Fibroblast of lung (primary cell): ENCODE measurements at regions not wholly inside any gene's neighbourhood (a gene's known extent, or its start where the extent isn't known, plus 50 kb on each side); places are given as distances from the start of the nearest gene placed in this dataset.
A peak's percentile ranks its signal among the peaks of the same experiment; 100 is the strongest.
"Not testable (repeated sequence)": the region's sequence is repeated elsewhere in the genome, so short reads cannot be mapped to it uniquely, and the experiment has no call there.

Experiments
- DNase-seq, 2 donors: peaks; one replicate each; pipeline versions ENCODE4 v3.0.0 to v3.0.0-alpha.2; 2010; ENCODE audit warnings: low read depth in 2 of 2
- H2AFZ ChIP-seq: 2 replicates; pipeline ENCODE4 v1.5.1; 2012; ENCODE audit warnings: low read length, control low read depth, inconsistent platforms
- H3K27ac ChIP-seq: 2 replicates; pipeline ENCODE4 v1.5.1; 2011; ENCODE audit warnings: low read length, control low read depth; ENCODE audit not compliant: insufficient read depth
- H3K27me3 ChIP-seq: 2 replicates; pipeline ENCODE4 v1.5.1; 2011; ENCODE audit warnings: mild to moderate bottlenecking, low read length; ENCODE audit not compliant: control insufficient read depth, insufficient read depth
- H3K36me3 ChIP-seq: 2 replicates; pipeline ENCODE4 v1.5.1; 2011; ENCODE audit warnings: low read length; ENCODE audit not compliant: control insufficient read depth, insufficient read depth
- H3K4me1 ChIP-seq: 2 replicates; pipeline ENCODE4 v1.5.1; 2011; ENCODE audit warnings: low read length; ENCODE audit not compliant: control insufficient read depth, insufficient read depth; ENCODE audit errors: extremely low read depth
- H3K4me2 ChIP-seq: 2 replicates; pipeline ENCODE4 v1.5.1; 2011; ENCODE audit warnings: low read length, control low read depth; ENCODE audit not compliant: insufficient read depth; ENCODE audit errors: extremely low read depth
- H3K4me3 ChIP-seq, 4 experiments: fragments of 200-600 bp in 1 of 4; sonication (generic) in 1 of 4; replicated peaks in 1 of 4; 2 replicates each; pipeline ENCODE4 v1.5.1; 2011 to 2016; ENCODE audit warnings: low read length in 4 of 4, low read depth in 3 of 4, mild to moderate bottlenecking in 3 of 4, control low read depth in 2 of 4, inconsistent platforms in 1 of 4, mixed read lengths in 1 of 4; ENCODE audit not compliant: insufficient read depth in 1 of 4; ENCODE audit errors: control extremely low read depth in 1 of 4
- H3K79me2 ChIP-seq: 2 replicates; pipeline ENCODE4 v1.5.1; 2012; ENCODE audit warnings: mild to moderate bottlenecking, low read length, inconsistent platforms; ENCODE audit not compliant: control insufficient read depth, insufficient read depth
- H3K9ac ChIP-seq: 2 replicates; pipeline ENCODE4 v1.5.1; 2011; ENCODE audit warnings: mild to moderate bottlenecking, low read length, control low read depth; ENCODE audit not compliant: insufficient read depth
- H3K9me3 ChIP-seq: 2 replicates; pipeline ENCODE4 v1.5.1; 2012; ENCODE audit warnings: low read depth, low read length; ENCODE audit not compliant: control insufficient read depth, insufficient read depth
- H4K20me1 ChIP-seq: 2 replicates; pipeline ENCODE4 v1.5.1; 2011; ENCODE audit warnings: low read length; ENCODE audit not compliant: control insufficient read depth, insufficient read depth; ENCODE audit errors: extremely low read depth
- CTCF ChIP-seq, 2 donors: IDR thresholded peaks in 1 of 2; conservative IDR thresholded peaks in 1 of 2; 1 replicate in 1 of 2; 2 replicates in 1 of 2; pipeline ENCODE4 v1.5.1; 2011 to 2012; ENCODE audit warnings: low read length in 2 of 2, control low read depth in 1 of 2, inconsistent platforms in 1 of 2, low read depth in 1 of 2, mild to moderate bottlenecking in 1 of 2
- EZH2 ChIP-seq: IDR thresholded peaks from 2 replicates; pipeline ENCODE4 v1.5.1; 2012; ENCODE audit warnings: low read length, control low read depth, mild to moderate bottlenecking; ENCODE audit errors: missing control alignments

- TF ChIP-seq EZH2 (no peak), CTCF (conservative IDR thresholded peaks at IDR 0.05 in 1 of 2, IDR thresholded peaks at IDR 0.05 in 1 of 2; ENCODE audit: low read depth in 1 of 2, low read length in 2 of 2) (no peak)
- peak; percentile 61 to 74 for DNase-seq
These were observed 304.5 kb upstream of the DIPK2B start for GRCh38 chrX:45505214-45505613.

GRCh38 chrX:45503787-45504362 lies 303.2 kb upstream of the DIPK2B start:
- not testable (repeated sequence) for DNase-seq, H3K79me2 ChIP-seq, H3K9ac ChIP-seq, H3K4me3 ChIP-seq, H3K27ac ChIP-seq, H3K27me3 ChIP-seq, H3K4me2 ChIP-seq, H2AFZ ChIP-seq, H3K36me3 ChIP-seq, H4K20me1 ChIP-seq, H3K9me3 ChIP-seq
- peaks cover 15% of the 10 kb centered on the region for H3K4me1 ChIP-seq

More at GRCh38 chrX:45505214-45505613, 304.5 kb upstream of the DIPK2B start:
- Histone ChIP-seq H3K27ac (peak overlapping the region; percentile 82), H2AFZ (no peak overlapping the region), H3K9me3 (no peaks in the 10 kb centered on the region), H3K4me1 (peaks cover 15% of the 10 kb centered on the region), H3K4me2 (no peak overlapping the region), H3K4me3 (no peak overlapping the region), H4K20me1 (no peaks in the 10 kb centered on the region), H3K79me2 (no peaks in the 10 kb centered on the region), H3K9ac (no peak overlapping the region), H3K36me3 (no peaks in the 10 kb centered on the region), H3K27me3 (no peaks in the 10 kb centered on the region)

DNA sequence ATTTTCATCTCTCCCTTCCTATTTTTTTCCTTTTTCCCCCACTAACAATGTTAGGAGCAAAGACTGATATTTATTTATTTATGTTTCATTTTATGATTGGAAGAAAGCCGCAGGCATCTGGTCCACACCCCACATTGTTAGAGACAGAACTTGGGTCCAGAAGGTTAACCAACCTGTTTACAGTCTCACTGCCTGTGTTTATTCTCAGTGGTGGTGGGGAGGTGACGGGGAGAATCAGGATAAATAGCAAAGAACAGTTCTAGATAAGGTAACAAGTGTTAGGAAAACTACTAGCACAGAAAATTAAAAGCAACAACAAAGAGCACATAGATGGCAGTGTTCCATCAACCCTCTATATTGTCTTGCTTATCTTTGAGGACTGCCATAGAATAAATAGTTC lies 301.7 kb upstream of the DIPK2B start:
- no peaks in the 10 kb centered on the region for H3K27me3 ChIP-seq
- no peaks in the 10 kb centered on the region for H4K20me1 ChIP-seq
- H3K9me3 ChIP-seq: no peaks in the 10 kb centered on the region
- H3K36me3 ChIP-seq: no peaks in the 10 kb centered on the region
- no peak for TF ChIP-seq CTCF (conservative IDR thresholded peaks at IDR 0.05 in 1 of 2, IDR thresholded peaks at IDR 0.05 in 1 of 2; ENCODE audit: low read depth in 1 of 2, low read length in 2 of 2)
- TF ChIP-seq EZH2: no peak
- no peak overlapping the region for H2AFZ ChIP-seq
- H3K4me3 ChIP-seq: no peak overlapping the region
- no peak overlapping the region for H3K4me2 ChIP-seq
- H3K4me1 ChIP-seq: peaks cover 11% of the 10 kb centered on the region
- no peak overlapping the region for H3K27ac ChIP-seq
- H3K9ac ChIP-seq: no peak overlapping the region
- DNase-seq: no peak
- no peaks in the 10 kb centered on the region for H3K79me2 ChIP-seq
